ENCODE measurements at regions not wholly inside any gene's neighbourhood (a gene's known extent, or its start where the extent isn't known, plus 50 kb on each side); places are given as distances from the start of the nearest gene placed in this dataset.

DNA sequence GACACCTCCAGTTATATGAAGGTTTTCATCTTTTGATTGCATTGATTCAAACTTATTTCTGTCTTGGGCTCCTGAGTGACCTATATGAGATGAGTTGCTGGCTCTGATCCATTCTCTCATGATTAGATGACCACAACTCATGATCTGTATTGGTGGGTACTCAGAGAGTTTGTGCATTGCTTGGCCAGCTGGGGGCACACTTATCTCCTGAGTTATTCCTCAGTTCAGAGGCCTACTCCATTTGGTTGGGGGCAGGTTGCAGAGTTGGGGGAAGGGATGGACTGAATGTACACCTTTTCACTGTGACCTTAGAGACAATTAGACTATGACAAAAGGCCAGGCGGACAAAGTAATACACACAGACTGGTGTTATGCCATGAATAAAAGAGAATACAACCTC is 166.2 kb upstream of the SEMA6D start:
- TF ChIP-seq, protein P1, sequence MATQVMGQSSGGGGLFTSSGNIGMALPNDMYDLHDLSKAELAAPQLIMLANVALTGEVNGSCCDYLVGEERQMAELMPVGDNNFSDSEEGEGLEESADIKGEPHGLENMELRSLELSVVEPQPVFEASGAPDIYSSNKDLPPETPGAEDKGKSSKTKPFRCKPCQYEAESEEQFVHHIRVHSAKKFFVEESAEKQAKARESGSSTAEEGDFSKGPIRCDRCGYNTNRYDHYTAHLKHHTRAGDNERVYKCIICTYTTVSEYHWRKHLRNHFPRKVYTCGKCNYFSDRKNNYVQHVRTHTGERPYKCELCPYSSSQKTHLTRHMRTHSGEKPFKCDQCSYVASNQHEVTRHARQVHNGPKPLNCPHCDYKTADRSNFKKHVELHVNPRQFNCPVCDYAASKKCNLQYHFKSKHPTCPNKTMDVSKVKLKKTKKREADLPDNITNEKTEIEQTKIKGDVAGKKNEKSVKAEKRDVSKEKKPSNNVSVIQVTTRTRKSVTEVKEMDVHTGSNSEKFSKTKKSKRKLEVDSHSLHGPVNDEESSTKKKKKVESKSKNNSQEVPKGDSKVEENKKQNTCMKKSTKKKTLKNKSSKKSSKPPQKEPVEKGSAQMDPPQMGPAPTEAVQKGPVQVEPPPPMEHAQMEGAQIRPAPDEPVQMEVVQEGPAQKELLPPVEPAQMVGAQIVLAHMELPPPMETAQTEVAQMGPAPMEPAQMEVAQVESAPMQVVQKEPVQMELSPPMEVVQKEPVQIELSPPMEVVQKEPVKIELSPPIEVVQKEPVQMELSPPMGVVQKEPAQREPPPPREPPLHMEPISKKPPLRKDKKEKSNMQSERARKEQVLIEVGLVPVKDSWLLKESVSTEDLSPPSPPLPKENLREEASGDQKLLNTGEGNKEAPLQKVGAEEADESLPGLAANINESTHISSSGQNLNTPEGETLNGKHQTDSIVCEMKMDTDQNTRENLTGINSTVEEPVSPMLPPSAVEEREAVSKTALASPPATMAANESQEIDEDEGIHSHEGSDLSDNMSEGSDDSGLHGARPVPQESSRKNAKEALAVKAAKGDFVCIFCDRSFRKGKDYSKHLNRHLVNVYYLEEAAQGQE (IDR thresholded peaks at IDR 0.05) = no peak
- TF ChIP-seq, protein P2, sequence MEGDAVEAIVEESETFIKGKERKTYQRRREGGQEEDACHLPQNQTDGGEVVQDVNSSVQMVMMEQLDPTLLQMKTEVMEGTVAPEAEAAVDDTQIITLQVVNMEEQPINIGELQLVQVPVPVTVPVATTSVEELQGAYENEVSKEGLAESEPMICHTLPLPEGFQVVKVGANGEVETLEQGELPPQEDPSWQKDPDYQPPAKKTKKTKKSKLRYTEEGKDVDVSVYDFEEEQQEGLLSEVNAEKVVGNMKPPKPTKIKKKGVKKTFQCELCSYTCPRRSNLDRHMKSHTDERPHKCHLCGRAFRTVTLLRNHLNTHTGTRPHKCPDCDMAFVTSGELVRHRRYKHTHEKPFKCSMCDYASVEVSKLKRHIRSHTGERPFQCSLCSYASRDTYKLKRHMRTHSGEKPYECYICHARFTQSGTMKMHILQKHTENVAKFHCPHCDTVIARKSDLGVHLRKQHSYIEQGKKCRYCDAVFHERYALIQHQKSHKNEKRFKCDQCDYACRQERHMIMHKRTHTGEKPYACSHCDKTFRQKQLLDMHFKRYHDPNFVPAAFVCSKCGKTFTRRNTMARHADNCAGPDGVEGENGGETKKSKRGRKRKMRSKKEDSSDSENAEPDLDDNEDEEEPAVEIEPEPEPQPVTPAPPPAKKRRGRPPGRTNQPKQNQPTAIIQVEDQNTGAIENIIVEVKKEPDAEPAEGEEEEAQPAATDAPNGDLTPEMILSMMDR (IDR thresholded peaks at IDR 0.05) = no peak
- TF ChIP-seq NPAS2 (CRISPR knock-in tag; IDR thresholded peaks at IDR 0.05; ENCODE audit: borderline replicate concordance) (no peak), POLR2A (IDR thresholded peaks at IDR 0.05; ENCODE audit: low read length) (no peak), JUNB (IDR thresholded peaks at IDR 0.05) (no peak), RCOR1 (IDR thresholded peaks at IDR 0.05; ENCODE audit: low read depth, low read length) (no peak), RAD21 (conservative IDR thresholded peaks at IDR 0.05 in 1 of 2, IDR thresholded peaks at IDR 0.05 in 1 of 2) (no peak), SMC3 (IDR thresholded peaks at IDR 0.05) (no peak), MAFK (IDR thresholded peaks at IDR 0.05; ENCODE audit: partially characterized antibody) (no peak), KDM5A (IDR thresholded peaks at IDR 0.05) (no peak)

Data from A549 (cell line).